ENCODE measurements at regions not wholly inside any gene's neighbourhood (a gene's known extent, or its start where the extent isn't known, plus 50 kb on each side); places are given as distances from the start of the nearest gene placed in this dataset.

DNA sequence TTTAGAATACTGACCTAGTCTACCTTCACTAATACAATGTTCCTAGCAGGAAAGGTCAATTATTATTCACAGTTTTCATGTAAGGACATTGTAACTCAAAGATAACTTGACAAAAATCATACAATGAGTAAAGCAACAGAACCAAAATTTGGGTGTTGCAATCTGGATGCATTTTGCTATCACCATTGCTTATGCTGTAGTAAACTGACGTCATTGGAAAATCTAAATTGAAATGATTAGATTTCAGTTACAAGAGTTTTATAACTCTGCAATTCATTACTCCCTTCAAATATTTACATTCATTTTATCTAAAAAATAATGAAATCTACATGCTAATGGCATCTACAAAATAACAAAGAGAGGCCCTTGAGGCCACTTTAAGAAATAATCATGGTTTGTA lies 147.0 kb downstream of the TENT5A start:
- no peak for TF ChIP-seq SIN3A (IDR thresholded peaks at IDR 0.05; ENCODE audit: borderline replicate concordance, insufficient read depth, low read depth, low read length)
- TF ChIP-seq, protein P1, sequence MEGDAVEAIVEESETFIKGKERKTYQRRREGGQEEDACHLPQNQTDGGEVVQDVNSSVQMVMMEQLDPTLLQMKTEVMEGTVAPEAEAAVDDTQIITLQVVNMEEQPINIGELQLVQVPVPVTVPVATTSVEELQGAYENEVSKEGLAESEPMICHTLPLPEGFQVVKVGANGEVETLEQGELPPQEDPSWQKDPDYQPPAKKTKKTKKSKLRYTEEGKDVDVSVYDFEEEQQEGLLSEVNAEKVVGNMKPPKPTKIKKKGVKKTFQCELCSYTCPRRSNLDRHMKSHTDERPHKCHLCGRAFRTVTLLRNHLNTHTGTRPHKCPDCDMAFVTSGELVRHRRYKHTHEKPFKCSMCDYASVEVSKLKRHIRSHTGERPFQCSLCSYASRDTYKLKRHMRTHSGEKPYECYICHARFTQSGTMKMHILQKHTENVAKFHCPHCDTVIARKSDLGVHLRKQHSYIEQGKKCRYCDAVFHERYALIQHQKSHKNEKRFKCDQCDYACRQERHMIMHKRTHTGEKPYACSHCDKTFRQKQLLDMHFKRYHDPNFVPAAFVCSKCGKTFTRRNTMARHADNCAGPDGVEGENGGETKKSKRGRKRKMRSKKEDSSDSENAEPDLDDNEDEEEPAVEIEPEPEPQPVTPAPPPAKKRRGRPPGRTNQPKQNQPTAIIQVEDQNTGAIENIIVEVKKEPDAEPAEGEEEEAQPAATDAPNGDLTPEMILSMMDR (IDR thresholded peaks at IDR 0.05) = no peak
- TF ChIP-seq, protein P2, sequence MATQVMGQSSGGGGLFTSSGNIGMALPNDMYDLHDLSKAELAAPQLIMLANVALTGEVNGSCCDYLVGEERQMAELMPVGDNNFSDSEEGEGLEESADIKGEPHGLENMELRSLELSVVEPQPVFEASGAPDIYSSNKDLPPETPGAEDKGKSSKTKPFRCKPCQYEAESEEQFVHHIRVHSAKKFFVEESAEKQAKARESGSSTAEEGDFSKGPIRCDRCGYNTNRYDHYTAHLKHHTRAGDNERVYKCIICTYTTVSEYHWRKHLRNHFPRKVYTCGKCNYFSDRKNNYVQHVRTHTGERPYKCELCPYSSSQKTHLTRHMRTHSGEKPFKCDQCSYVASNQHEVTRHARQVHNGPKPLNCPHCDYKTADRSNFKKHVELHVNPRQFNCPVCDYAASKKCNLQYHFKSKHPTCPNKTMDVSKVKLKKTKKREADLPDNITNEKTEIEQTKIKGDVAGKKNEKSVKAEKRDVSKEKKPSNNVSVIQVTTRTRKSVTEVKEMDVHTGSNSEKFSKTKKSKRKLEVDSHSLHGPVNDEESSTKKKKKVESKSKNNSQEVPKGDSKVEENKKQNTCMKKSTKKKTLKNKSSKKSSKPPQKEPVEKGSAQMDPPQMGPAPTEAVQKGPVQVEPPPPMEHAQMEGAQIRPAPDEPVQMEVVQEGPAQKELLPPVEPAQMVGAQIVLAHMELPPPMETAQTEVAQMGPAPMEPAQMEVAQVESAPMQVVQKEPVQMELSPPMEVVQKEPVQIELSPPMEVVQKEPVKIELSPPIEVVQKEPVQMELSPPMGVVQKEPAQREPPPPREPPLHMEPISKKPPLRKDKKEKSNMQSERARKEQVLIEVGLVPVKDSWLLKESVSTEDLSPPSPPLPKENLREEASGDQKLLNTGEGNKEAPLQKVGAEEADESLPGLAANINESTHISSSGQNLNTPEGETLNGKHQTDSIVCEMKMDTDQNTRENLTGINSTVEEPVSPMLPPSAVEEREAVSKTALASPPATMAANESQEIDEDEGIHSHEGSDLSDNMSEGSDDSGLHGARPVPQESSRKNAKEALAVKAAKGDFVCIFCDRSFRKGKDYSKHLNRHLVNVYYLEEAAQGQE (IDR thresholded peaks at IDR 0.05; ENCODE audit: insufficient read depth in 1 of 2, low read depth in 2 of 2, low read length in 1 of 2) = no peak
- no peak for TF ChIP-seq POLR2AphosphoS5 (IDR thresholded peaks at IDR 0.05; ENCODE audit: low read depth, low read length)
- TF ChIP-seq TCF7L2 (IDR thresholded peaks at IDR 0.05; ENCODE audit: low read depth, low read length) = no peak
